A549 (cell line): ENCODE measurements at regions not wholly inside any gene's neighbourhood (a gene's known extent, or its start where the extent isn't known, plus 50 kb on each side); places are given as distances from the start of the nearest gene placed in this dataset.

Experiments
- ATAC-seq, 2 experiments: fragments of 200-7000 bp in 1 of 2; fragments of >200 bp in 1 of 2; cut with Nextera tagmentation in 1 of 2; cut with Tn5 transposase in 1 of 2; 3 replicates each; pipeline versions ENCODE4 v1.8.0 to v1.9.1; 2018 to 2020; ENCODE audit warnings: mild to moderate bottlenecking in 1 of 2, moderate library complexity in 1 of 2
- CTCF ChIA-PET: fragments of 300-600 bp; sonication (Branson Sonifier 250); formaldehyde crosslinking; extraction: SDS; loops from one replicate; lab custom pipeline; 2021; ENCODE audit warnings: antibody characterized with exemption, inconsistent platforms; lab: Yijun Ruan, JAX
- POLR2A ChIA-PET: fragments of 350-600 bp; formaldehyde crosslinking; extraction: SDS; loops from one replicate; lab custom pipeline; 2021; ENCODE audit warnings: antibody characterized with exemption, inconsistent platforms; lab: Yijun Ruan, JAX
- DNase-seq, 2 experiments: peaks; one replicate each; pipeline versions ENCODE4 v3.0.0 to v3.0.0-alpha.2; 2011 to 2016; ENCODE audit warnings: low read depth in 1 of 2, low spot score in 1 of 2
- FAIRE-seq: peaks from 2 replicates; lab custom pipeline; 2011; peaks lifted over from hg19 to GRCh38; lab: Jason Lieb, UNC
- H3K27ac ChIP-seq, 2 experiments: fragments of >200 bp; sonication (Bioruptor Twin); formaldehyde crosslinking; 3 replicates each; pipeline ENCODE4 v1.5.1; 2016 to 2017
- H3K4me1 ChIP-seq: fragments of >200 bp; sonication (Bioruptor Twin); formaldehyde crosslinking; 3 replicates; pipeline ENCODE4 v1.6.1; 2016
- H3K4me2 ChIP-seq: fragments of >200 bp; sonication (Bioruptor Twin); formaldehyde crosslinking; 3 replicates; pipeline ENCODE4 v1.6.1; 2016
- H3K4me3 ChIP-seq: fragments of >200 bp; sonication (Bioruptor Twin); formaldehyde crosslinking; 3 replicates; pipeline ENCODE4 v1.5.1; 2016
- H3K9me3 ChIP-seq: fragments of >200 bp; sonication (Bioruptor Twin); formaldehyde crosslinking; 3 replicates; pipeline ENCODE4 v1.6.1; 2016
- CHD2 ChIP-seq: fragments of 150-350 bp; IDR thresholded peaks from 2 replicates; pipeline ENCODE4 v1.6.1; 2014; ENCODE audit warnings: low read length; ENCODE audit not compliant: partially characterized antibody
- CHD4 ChIP-seq: fragments of 200-600 bp; sonication (generic); IDR thresholded peaks from 2 replicates; pipeline ENCODE4 v1.6.1; 2016; ENCODE audit warnings: antibody characterized with exemption, mild to moderate bottlenecking, borderline replicate concordance
- E2F6 ChIP-seq: IDR thresholded peaks from 2 replicates; pipeline ENCODE4 v1.6.1; 2012; ENCODE audit warnings: low read depth, borderline replicate concordance
- EHMT2 ChIP-seq: fragments of 200-600 bp; sonication (generic); IDR thresholded peaks from 2 replicates; pipeline ENCODE4 v1.6.1; 2016; ENCODE audit warnings: antibody characterized with exemption, low read depth, mild to moderate bottlenecking, moderate library complexity
- ESRRA ChIP-seq: fragments of 150-350 bp; IDR thresholded peaks from 2 replicates; pipeline ENCODE4 v1.6.1; 2014; ENCODE audit warnings: mild to moderate bottlenecking, low read length, borderline replicate concordance
- FOXS1 ChIP-seq: fragments of 250-450 bp; sonication (Bioruptor Pico); IDR thresholded peaks from 2 replicates; pipeline ENCODE4 v1.5.0; 2020; ENCODE audit warnings: mild to moderate bottlenecking, moderate library complexity
- HMGXB4 ChIP-seq: fragments of 250-450 bp; sonication (Bioruptor Pico); IDR thresholded peaks from 2 replicates; pipeline ENCODE4 v1.5.0; 2021; ENCODE audit warnings: mild to moderate bottlenecking, moderate library complexity, borderline replicate concordance
- JUNB ChIP-seq: fragments of >200 bp; sonication (Bioruptor Twin); formaldehyde crosslinking; IDR thresholded peaks from 2 replicates; pipeline ENCODE4 v1.6.1; 2016
- MAFK ChIP-seq: fragments of 450-650 bp; IDR thresholded peaks from 2 replicates; pipeline ENCODE4 v1.6.1; 2014; ENCODE audit not compliant: partially characterized antibody
- MAZ ChIP-seq: fragments of 150-350 bp; IDR thresholded peaks from 2 replicates; pipeline ENCODE4 v1.6.1; 2014; ENCODE audit warnings: antibody characterized with exemption, low read depth, low read length, borderline replicate concordance
- NFE2L2 ChIP-seq: fragments of 150-350 bp; conservative IDR thresholded peaks from 2 replicates; pipeline ENCODE4 v1.6.1; 2014; ENCODE audit warnings: low read length
- NR3C1 ChIP-seq: fragments of >200 bp; sonication (Bioruptor Twin); formaldehyde crosslinking; IDR thresholded peaks from 3 replicates; pipeline ENCODE4 v1.6.1; 2017
- PBX3 ChIP-seq: IDR thresholded peaks from 2 replicates; pipeline ENCODE4 v1.6.1; 2012
- RAD21 ChIP-seq, 2 experiments: fragments of >200 bp in 1 of 2; sonication (Bioruptor Twin) in 1 of 2; formaldehyde crosslinking in 1 of 2; IDR thresholded peaks in 1 of 2; conservative IDR thresholded peaks in 1 of 2; 2 replicates in 1 of 2; 3 replicates in 1 of 2; pipeline ENCODE4 v1.6.1; 2012 to 2018; ENCODE audit warnings: inconsistent platforms in 1 of 2
- RARB ChIP-seq: fragments of 250-450 bp; sonication (Bioruptor Pico); IDR thresholded peaks from 2 replicates; pipeline ENCODE4 v1.8.0; 2021; ENCODE audit warnings: mild to moderate bottlenecking, moderate library complexity
- RCOR1 ChIP-seq: fragments of 150-350 bp; IDR thresholded peaks from 2 replicates; pipeline ENCODE4 v1.6.1; 2014; ENCODE audit warnings: antibody characterized with exemption, low read length, low read depth
- SMC3 ChIP-seq: fragments of >200 bp; sonication (Bioruptor Twin); formaldehyde crosslinking; IDR thresholded peaks from 3 replicates; pipeline ENCODE4 v1.6.1; 2018; ENCODE audit warnings: inconsistent platforms
- SREBF2 ChIP-seq: fragments of 450-650 bp; IDR thresholded peaks from 2 replicates; pipeline ENCODE4 v1.6.1; 2014; ENCODE audit warnings: mild to moderate bottlenecking, moderate library complexity
- USF2 ChIP-seq: fragments of 450-650 bp; IDR thresholded peaks from 2 replicates; pipeline ENCODE4 v1.6.1; 2014; ENCODE audit warnings: antibody characterized with exemption
- ZC3H11A ChIP-seq: fragments of 450-650 bp; IDR thresholded peaks from 2 replicates; pipeline ENCODE4 v1.6.1; 2014; ENCODE audit warnings: antibody characterized with exemption, mild to moderate bottlenecking
- ZFP36 ChIP-seq: fragments of 450-650 bp; IDR thresholded peaks from 2 replicates; pipeline ENCODE4 v1.6.1; 2014; ENCODE audit warnings: borderline replicate concordance; ENCODE audit not compliant: partially characterized antibody
- ZSCAN20 ChIP-seq: fragments of 250-450 bp; sonication (Bioruptor Pico); IDR thresholded peaks from 2 replicates; pipeline ENCODE4 v1.8.0; 2022; ENCODE audit warnings: mild to moderate bottlenecking, moderate library complexity
- WGBS: methylation state at CpG from one replicate; pipeline ENCODE4 v1.1.6; 2017; ENCODE audit errors: missing lambda C conversion rate; 5-methylcytosine and 5-hydroxymethylcytosine counted together

- TF ChIP-seq HMGXB4 = no peak
- no peak for TF ChIP-seq CHD2
- no peak for TF ChIP-seq JUNB
- TF ChIP-seq SREBF2 = no peak
- TF ChIP-seq ESRRA = no peak
- no peak for TF ChIP-seq RCOR1
Measured at GRCh38 chr20:50367739-50368375, 142.3 kb upstream of the PTPN1 start (continued).

GRCh38 chr20:50368386-50368785 lies 141.8 kb upstream of the PTPN1 start:
- Histone ChIP-seq H3K4me1 (peaks cover 38% of the 10 kb centered on the region), H3K27ac (peak overlapping the region; percentile 29 to 75; a peak in 4 of 6 replicates), H3K9me3 (no peaks in the 10 kb centered on the region), H3K4me2 (no peak overlapping the region), H3K4me3 (no peak overlapping the region)
- ChIA-PET CTCF (interaction anchor here (0.8 to 1.6 kb wide), 6 partner anchors 8 to 93 kb away, joined by 3 to 5 read pairs (median 4); no protein-coding TSS in a partner anchor), POLR2A (no interaction called here)
- TF ChIP-seq SREBF2 = no peak
- no peak for TF ChIP-seq RAD21 (conservative IDR thresholded peaks at IDR 0.05 in 1 of 2, IDR thresholded peaks at IDR 0.05 in 1 of 2)
- TF ChIP-seq MAFK = no peak
- FAIRE-seq (no peak), ATAC-seq (no peak), DNase-seq (no peak)
- 63% methylated on average over 1 of the region's 1 CpG for WGBS

GRCh38 chr20:50368813-50369224 lies 141.4 kb upstream of the PTPN1 start:
- ATAC-seq = peak in 1 of 2 experiments; percentile 57; a peak in 2 of 6 replicates
- H3K9me3 ChIP-seq = no peaks in the 10 kb centered on the region
- no peak overlapping the region for H3K4me2 ChIP-seq
- POLR2A ChIA-PET = no interaction called here
- peaks cover 42% of the 10 kb centered on the region for H3K4me1 ChIP-seq
- TF ChIP-seq RARB (CRISPR knock-in tag) (no peak), MAZ (no peak), USF2 (peak; percentile 47; the same call in 1 of the 2 replicates)
- TF ChIP-seq, all 56 proteins: peak for 1
- Histone ChIP-seq H3K4me3 (no peak overlapping the region), H3K27ac (peak overlapping the region; percentile 29 to 75; a peak in 4 of 6 replicates)
- FAIRE-seq (no peak), DNase-seq (peak in 1 of 2 experiments; percentile 45)
- WGBS = 80% methylated on average over 4 of the region's 4 CpGs
- CTCF ChIA-PET = interaction anchor here (0.8 to 1.5 kb wide), 5 partner anchors 9 to 183 kb away, joined by 3 to 5 read pairs (median 4); no protein-coding TSS in a partner anchor

GRCh38 chr20:50369225-50370035 lies 140.8 kb upstream of the PTPN1 start:
- H3K4me1 ChIP-seq = peaks cover 48% of the 10 kb centered on the region
- ATAC-seq = no peak

More at GRCh38 chr20:50369225-50370035, 140.8 kb upstream of the PTPN1 start:
- WGBS = 68% methylated on average over 10 of the region's 13 CpGs
- POLR2A ChIA-PET = no interaction called here
- DNase-seq = no peak
- Histone ChIP-seq H3K9me3 (no peaks in the 10 kb centered on the region), H3K4me2 (no peak overlapping the region), H3K27ac (peak overlapping the region; percentile 31 to 75; a peak in 5 of 6 replicates), H3K4me3 (no peak overlapping the region)
- TF ChIP-seq NR3C1 = no peak
- no peak for TF ChIP-seq EHMT2
- no peak for TF ChIP-seq ZFP36
- no peak for TF ChIP-seq PBX3
- TF ChIP-seq NFE2L2 = no peak
- TF ChIP-seq E2F6 = no peak
- TF ChIP-seq SREBF2 = no peak
- TF ChIP-seq FOXS1 (CRISPR knock-in tag) = no peak
- no peak for TF ChIP-seq ZSCAN20 (CRISPR knock-in tag)
- TF ChIP-seq CHD4 = no peak
- no peak for TF ChIP-seq ZC3H11A
- TF ChIP-seq SMC3 = no peak
- TF ChIP-seq, all 56 proteins: peak for 0
- FAIRE-seq = no peak
- CTCF ChIA-PET = interaction anchor here (0.8 to 1.5 kb wide), 6 partner anchors 9 to 184 kb away, joined by 3 to 5 read pairs (median 4); no protein-coding TSS in a partner anchor
